Transverse colon (tissue), 4 donors: ENCODE measurements at regions not wholly inside any gene's neighbourhood (a gene's known extent, or its start where the extent isn't known, plus 50 kb on each side); places are given as distances from the start of the nearest gene placed in this dataset.

ENCODE experiments used
- POLR2A ChIP-seq: fragments of 450-650 bp; IDR thresholded peaks from one replicate; pipeline ENCODE4 v1.6.1; 2016; ENCODE audit warnings: antibody characterized with exemption, mild to moderate bottlenecking, moderate library complexity
- POLR2AphosphoS5 ChIP-seq, 3 donors: sonication (generic); formaldehyde crosslinking; IDR thresholded peaks; one replicate each; pipeline ENCODE4 v1.6.1; 2016; ENCODE audit warnings: antibody characterized with exemption in 3 of 3
- TF ChIP-seq, protein P1 (sequence below), 5 experiments: fragments of 200-600 bp in 3 of 5; fragments of 450-650 bp in 2 of 5; sonication (generic) in 3 of 5; IDR thresholded peaks; 1 replicate in 2 of 5; 2 replicates in 3 of 5; pipeline ENCODE4 v1.5.1; 2016 to 2017; ENCODE audit warnings: antibody characterized with exemption in 5 of 5, inconsistent platforms in 3 of 5, mild to moderate bottlenecking in 2 of 5, moderate library complexity in 1 of 5

DNA sequence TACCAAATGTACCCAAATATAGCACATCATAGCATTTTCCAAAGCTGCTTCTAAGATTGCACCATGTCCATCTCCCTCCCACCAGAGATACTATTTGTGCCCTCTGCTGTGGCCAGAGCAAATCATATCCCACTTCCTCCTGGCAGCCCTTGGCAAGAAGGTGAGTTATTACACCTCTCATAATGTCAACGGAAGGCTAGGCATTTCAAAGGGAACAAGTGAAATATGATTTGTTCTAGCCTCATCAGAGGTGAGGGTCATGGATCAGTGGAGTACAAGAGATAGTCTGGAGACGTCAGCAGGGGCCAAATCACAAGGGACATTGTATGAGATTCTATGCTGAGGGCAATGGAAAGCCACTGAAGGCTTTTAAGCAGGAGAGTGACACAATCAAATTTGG is 90.2 kb upstream of the BCAR3 start:
- TF ChIP-seq, protein P1, sequence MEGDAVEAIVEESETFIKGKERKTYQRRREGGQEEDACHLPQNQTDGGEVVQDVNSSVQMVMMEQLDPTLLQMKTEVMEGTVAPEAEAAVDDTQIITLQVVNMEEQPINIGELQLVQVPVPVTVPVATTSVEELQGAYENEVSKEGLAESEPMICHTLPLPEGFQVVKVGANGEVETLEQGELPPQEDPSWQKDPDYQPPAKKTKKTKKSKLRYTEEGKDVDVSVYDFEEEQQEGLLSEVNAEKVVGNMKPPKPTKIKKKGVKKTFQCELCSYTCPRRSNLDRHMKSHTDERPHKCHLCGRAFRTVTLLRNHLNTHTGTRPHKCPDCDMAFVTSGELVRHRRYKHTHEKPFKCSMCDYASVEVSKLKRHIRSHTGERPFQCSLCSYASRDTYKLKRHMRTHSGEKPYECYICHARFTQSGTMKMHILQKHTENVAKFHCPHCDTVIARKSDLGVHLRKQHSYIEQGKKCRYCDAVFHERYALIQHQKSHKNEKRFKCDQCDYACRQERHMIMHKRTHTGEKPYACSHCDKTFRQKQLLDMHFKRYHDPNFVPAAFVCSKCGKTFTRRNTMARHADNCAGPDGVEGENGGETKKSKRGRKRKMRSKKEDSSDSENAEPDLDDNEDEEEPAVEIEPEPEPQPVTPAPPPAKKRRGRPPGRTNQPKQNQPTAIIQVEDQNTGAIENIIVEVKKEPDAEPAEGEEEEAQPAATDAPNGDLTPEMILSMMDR (IDR thresholded peaks at IDR 0.05) = no peak
- no peak for TF ChIP-seq POLR2AphosphoS5 (IDR thresholded peaks at IDR 0.05)
- TF ChIP-seq POLR2A = no peak
